GF-D8 (cell line): ENCODE measurements at regions not wholly inside any gene's neighbourhood (a gene's known extent, or its start where the extent isn't known, plus 50 kb on each side); places are given as distances from the start of the nearest gene placed in this dataset.
"Not testable (repeated sequence)": the region's sequence is repeated elsewhere in the genome, so short reads cannot be mapped to it uniquely, and the experiment has no call there.

ENCODE experiments used
- DNase-seq: peaks from one replicate; lab custom pipeline; 2025; lab: John Stamatoyannopoulos, UW

GRCh38 chr19:23470873-23471545 lies 75.7 kb upstream of the ZNF91 start:
- DNase-seq = no peak

GRCh38 chr19:23464349-23464748 lies 69.1 kb upstream of the ZNF91 start:
- DNase-seq = not testable (repeated sequence)

GRCh38 chr19:23461120-23461519 lies 65.8 kb upstream of the ZNF91 start:
- DNase-seq = no peak

- DNase-seq = no peak
These were observed 65.4 kb upstream of the ZNF91 start for GRCh38 chr19:23460656-23461055.
